Ishikawa (cell line): ENCODE measurements at regions not wholly inside any gene's neighbourhood (a gene's known extent, or its start where the extent isn't known, plus 50 kb on each side); places are given as distances from the start of the nearest gene placed in this dataset.

Experiments used
- CEBPB ChIP-seq: IDR thresholded peaks from 2 replicates; pipeline ENCODE4 v1.6.1; 2012
- CREB1 ChIP-seq: IDR thresholded peaks from 2 replicates; pipeline ENCODE4 v1.6.1; 2012; ENCODE audit warnings: low read depth
- EGR1 ChIP-seq: IDR thresholded peaks from 2 replicates; pipeline ENCODE4 v1.6.1; 2012
- EP300 ChIP-seq: IDR thresholded peaks from 2 replicates; pipeline ENCODE4 v1.6.1; 2012; ENCODE audit warnings: borderline replicate concordance
- FOXM1 ChIP-seq: IDR thresholded peaks from 2 replicates; pipeline ENCODE4 v1.6.1; 2012; ENCODE audit warnings: low read depth, borderline replicate concordance
- NFIC ChIP-seq: IDR thresholded peaks from 2 replicates; pipeline ENCODE4 v1.6.1; 2012
- RAD21 ChIP-seq: IDR thresholded peaks from 2 replicates; pipeline ENCODE4 v1.6.1; 2012; ENCODE audit warnings: low read depth
- TAF1 ChIP-seq: IDR thresholded peaks from 2 replicates; pipeline ENCODE4 v1.6.1; 2012; ENCODE audit warnings: low read depth, mild to moderate bottlenecking
- TCF12 ChIP-seq: IDR thresholded peaks from 2 replicates; pipeline ENCODE4 v1.6.1; 2012; ENCODE audit warnings: low read depth
- TEAD4 ChIP-seq: IDR thresholded peaks from 2 replicates; pipeline ENCODE4 v1.6.1; 2012
- YY1 ChIP-seq: IDR thresholded peaks from 2 replicates; pipeline ENCODE4 v1.6.1; 2012; ENCODE audit warnings: low read depth
- ZBTB7A ChIP-seq: IDR thresholded peaks from 2 replicates; pipeline ENCODE4 v1.6.1; 2012; ENCODE audit warnings: low read depth
- TF ChIP-seq, protein P1 (sequence below): IDR thresholded peaks from 2 replicates; pipeline ENCODE4 v1.6.1; 2012
- TF ChIP-seq, protein P2 (sequence below): IDR thresholded peaks from 2 replicates; pipeline ENCODE4 v1.6.1; 2012; ENCODE audit warnings: low read depth, mild to moderate bottlenecking
- TF ChIP-seq, protein P3 (sequence below): IDR thresholded peaks from 2 replicates; pipeline ENCODE4 v1.6.1; 2012

DNA sequence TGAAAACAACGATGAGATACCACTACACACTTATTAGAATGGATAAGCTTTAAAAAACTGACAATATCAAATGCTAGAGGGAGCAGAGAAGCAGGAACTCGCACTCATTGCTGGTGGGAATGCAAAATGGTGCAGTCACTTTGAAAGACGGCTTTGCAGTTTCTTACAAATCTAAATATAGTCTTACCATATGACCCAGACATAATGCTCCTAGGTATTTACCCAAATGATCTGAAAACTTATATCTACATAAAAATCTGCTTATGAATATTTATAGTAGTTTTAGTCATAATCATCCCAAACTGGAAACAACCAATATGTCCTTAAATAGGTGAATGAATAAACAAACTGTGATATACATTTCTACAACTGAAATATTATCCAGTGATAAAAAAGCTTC, 430.9 kb downstream of the MATN1 start:
- no peak for TF ChIP-seq CREB1
- TF ChIP-seq, protein P1, sequence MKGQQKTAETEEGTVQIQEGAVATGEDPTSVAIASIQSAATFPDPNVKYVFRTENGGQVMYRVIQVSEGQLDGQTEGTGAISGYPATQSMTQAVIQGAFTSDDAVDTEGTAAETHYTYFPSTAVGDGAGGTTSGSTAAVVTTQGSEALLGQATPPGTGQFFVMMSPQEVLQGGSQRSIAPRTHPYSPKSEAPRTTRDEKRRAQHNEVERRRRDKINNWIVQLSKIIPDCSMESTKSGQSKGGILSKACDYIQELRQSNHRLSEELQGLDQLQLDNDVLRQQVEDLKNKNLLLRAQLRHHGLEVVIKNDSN, result no peak
- TF ChIP-seq TCF12, result no peak
- no peak for TF ChIP-seq CEBPB
- TF ChIP-seq RAD21, result no peak
- no peak for TF ChIP-seq ZBTB7A

DNA sequence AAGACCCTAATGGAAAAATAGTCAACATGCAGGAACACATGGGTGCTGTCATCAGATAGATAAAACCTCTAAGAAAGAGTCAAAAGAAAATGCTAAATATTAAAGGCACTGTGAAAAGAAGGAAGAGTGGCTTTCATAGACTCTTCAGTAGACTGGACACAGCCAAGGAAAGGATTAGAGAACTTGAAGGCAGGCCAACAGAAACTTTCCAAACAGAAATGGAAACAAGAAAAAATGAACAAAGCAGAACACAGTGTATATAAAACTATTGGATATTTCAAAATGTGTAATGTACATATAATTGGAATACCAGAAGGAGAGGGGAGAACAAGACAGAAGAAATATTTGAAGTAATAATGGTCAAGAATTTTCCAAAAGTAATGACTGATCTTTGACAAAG, 431.9 kb downstream of the MATN1 start:
- TF ChIP-seq TEAD4 (no peak), ZBTB7A (no peak), CREB1 (no peak), TAF1 (no peak), YY1 (no peak), EGR1 (no peak), RAD21 (no peak)
- TF ChIP-seq, protein P2, sequence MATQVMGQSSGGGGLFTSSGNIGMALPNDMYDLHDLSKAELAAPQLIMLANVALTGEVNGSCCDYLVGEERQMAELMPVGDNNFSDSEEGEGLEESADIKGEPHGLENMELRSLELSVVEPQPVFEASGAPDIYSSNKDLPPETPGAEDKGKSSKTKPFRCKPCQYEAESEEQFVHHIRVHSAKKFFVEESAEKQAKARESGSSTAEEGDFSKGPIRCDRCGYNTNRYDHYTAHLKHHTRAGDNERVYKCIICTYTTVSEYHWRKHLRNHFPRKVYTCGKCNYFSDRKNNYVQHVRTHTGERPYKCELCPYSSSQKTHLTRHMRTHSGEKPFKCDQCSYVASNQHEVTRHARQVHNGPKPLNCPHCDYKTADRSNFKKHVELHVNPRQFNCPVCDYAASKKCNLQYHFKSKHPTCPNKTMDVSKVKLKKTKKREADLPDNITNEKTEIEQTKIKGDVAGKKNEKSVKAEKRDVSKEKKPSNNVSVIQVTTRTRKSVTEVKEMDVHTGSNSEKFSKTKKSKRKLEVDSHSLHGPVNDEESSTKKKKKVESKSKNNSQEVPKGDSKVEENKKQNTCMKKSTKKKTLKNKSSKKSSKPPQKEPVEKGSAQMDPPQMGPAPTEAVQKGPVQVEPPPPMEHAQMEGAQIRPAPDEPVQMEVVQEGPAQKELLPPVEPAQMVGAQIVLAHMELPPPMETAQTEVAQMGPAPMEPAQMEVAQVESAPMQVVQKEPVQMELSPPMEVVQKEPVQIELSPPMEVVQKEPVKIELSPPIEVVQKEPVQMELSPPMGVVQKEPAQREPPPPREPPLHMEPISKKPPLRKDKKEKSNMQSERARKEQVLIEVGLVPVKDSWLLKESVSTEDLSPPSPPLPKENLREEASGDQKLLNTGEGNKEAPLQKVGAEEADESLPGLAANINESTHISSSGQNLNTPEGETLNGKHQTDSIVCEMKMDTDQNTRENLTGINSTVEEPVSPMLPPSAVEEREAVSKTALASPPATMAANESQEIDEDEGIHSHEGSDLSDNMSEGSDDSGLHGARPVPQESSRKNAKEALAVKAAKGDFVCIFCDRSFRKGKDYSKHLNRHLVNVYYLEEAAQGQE, result no peak
- TF ChIP-seq, protein P1, result no peak

DNA sequence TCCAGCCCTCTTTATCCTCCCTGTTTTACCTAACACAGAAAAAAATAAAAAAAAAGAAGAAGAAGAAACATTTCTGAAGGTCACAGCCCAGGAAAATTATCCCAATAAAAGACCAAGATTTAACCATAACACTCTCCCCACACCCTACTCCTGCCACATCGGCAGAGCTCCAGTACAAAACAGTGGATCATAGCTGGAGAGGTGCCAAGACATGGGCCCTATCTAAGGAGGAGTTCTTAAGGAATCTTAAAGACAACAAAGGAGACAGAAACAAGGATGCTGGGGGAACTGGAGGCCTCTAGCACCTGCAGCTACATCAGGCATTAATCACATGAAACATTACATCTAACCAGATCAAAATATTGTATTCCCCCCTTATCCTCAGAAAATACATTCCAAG, 432.8 kb downstream of the MATN1 start:
- TF ChIP-seq, protein P2, result no peak
- TF ChIP-seq EGR1, result no peak
- TF ChIP-seq CREB1, result no peak
- TF ChIP-seq TAF1, result no peak

DNA sequence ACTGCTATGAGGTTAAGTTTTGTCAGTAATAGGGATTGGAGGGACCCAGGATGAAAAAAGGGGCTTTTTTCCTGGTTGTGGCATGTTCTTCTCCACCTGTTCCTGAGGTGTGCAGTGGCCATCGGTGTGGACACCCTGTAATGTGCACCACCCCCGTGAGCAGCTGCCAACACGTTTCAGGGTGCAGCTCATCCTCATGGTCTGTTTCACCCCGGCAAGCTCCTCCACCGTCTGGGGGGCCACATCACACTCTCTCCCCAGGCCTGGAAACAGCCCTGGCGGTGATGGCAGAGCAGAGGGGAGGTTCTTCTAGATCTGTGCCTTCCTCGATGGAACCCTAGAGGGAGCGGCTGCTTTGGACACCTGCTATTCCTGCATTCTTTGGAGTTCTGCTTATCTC, 435.4 kb downstream of the MATN1 start:
- no peak for TF ChIP-seq EGR1
- no peak for TF ChIP-seq CREB1
- no peak for TF ChIP-seq YY1
- TF ChIP-seq TEAD4, result no peak
- TF ChIP-seq RAD21, result no peak
- no peak for TF ChIP-seq EP300

DNA sequence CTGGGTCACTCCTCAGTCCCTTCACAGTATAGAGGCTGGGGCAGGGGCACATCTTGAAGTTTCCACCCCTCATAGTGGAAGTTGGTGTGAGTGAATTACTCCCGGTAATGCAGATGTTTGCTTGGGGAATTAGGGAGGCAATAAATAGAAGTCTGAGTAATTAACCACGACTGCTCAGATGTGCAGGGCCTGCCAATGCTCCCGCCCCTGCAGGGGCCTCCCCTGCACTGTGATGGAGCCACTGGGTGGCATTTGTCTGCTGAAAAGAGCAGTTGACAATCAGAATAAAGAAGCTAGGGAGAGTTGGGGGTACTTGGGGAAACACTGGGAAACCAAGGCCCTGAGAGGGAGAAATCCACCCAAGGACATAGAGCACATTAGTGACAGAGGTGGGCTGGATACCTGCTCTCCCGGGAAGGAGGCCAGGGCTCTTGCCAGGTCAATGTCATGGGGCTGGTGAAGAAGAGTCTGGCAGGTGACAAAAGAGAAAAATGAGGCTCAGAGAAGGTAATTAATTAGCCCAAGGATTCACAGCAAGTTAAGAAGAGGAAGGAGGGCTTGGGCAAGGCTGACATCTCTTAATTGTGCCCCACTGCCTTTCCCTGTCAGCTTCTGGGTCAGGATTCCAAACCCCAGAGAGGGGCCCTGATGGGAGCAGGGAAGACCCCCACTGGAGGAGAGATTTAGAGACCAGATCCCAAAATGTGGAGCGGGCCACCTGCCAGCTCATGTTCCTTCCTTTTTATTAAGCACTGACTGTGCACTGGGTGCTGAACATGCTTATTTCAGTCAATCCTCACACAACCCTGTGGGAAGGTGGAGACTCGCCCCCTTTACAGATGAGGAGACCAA, 436.2 kb downstream of the MATN1 start:
- TF ChIP-seq TAF1 (no peak), CREB1 (no peak), CEBPB (no peak), EP300 (no peak), TCF12 (no peak), RAD21 (no peak), FOXM1 (no peak), YY1 (no peak), NFIC (no peak), TEAD4 (no peak), EGR1 (no peak), ZBTB7A (no peak)
- TF ChIP-seq, protein P2, result no peak
- TF ChIP-seq, protein P3, sequence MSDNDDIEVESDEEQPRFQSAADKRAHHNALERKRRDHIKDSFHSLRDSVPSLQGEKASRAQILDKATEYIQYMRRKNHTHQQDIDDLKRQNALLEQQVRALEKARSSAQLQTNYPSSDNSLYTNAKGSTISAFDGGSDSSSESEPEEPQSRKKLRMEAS, result no peak
- TF ChIP-seq, protein P1, result no peak
